ENCODE measurements at regions not wholly inside any gene's neighbourhood (a gene's known extent, or its start where the extent isn't known, plus 50 kb on each side); places are given as distances from the start of the nearest gene placed in this dataset.

DNA sequence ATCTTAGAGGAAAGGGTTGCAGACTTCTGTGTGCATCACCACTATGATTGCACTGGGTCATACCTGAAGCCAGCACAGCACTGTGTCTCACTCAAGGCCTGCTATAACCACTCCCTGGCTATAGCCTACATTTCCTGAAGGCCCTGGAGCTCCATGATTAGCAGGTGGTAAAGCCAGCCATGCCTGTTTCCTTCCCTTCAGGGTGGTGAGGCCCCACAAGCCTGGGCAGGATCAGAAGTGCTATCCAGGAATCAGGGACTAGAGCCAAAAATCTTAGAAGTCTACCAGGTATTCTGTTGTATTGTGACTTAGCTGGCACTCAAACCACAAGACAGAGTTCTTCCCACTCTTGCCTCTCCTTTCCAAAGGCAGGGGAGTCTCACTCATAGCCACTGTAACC is 734.6 kb downstream of the GLUD2 start (continued):
- TF ChIP-seq, protein P1, sequence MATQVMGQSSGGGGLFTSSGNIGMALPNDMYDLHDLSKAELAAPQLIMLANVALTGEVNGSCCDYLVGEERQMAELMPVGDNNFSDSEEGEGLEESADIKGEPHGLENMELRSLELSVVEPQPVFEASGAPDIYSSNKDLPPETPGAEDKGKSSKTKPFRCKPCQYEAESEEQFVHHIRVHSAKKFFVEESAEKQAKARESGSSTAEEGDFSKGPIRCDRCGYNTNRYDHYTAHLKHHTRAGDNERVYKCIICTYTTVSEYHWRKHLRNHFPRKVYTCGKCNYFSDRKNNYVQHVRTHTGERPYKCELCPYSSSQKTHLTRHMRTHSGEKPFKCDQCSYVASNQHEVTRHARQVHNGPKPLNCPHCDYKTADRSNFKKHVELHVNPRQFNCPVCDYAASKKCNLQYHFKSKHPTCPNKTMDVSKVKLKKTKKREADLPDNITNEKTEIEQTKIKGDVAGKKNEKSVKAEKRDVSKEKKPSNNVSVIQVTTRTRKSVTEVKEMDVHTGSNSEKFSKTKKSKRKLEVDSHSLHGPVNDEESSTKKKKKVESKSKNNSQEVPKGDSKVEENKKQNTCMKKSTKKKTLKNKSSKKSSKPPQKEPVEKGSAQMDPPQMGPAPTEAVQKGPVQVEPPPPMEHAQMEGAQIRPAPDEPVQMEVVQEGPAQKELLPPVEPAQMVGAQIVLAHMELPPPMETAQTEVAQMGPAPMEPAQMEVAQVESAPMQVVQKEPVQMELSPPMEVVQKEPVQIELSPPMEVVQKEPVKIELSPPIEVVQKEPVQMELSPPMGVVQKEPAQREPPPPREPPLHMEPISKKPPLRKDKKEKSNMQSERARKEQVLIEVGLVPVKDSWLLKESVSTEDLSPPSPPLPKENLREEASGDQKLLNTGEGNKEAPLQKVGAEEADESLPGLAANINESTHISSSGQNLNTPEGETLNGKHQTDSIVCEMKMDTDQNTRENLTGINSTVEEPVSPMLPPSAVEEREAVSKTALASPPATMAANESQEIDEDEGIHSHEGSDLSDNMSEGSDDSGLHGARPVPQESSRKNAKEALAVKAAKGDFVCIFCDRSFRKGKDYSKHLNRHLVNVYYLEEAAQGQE (IDR thresholded peaks at IDR 0.05; ENCODE audit: low read depth, low read length), result no peak
- TF ChIP-seq RELA (IDR thresholded peaks at IDR 0.05; ENCODE audit: borderline replicate concordance, partially characterized antibody) (no peak), JUND (IDR thresholded peaks at IDR 0.05; ENCODE audit: low read depth, low read length) (no peak), CBX5 (IDR thresholded peaks at IDR 0.05; ENCODE audit: low read depth) (no peak), NR2F1 (conservative IDR thresholded peaks at IDR 0.05) (no peak)
- TF ChIP-seq, protein P2, sequence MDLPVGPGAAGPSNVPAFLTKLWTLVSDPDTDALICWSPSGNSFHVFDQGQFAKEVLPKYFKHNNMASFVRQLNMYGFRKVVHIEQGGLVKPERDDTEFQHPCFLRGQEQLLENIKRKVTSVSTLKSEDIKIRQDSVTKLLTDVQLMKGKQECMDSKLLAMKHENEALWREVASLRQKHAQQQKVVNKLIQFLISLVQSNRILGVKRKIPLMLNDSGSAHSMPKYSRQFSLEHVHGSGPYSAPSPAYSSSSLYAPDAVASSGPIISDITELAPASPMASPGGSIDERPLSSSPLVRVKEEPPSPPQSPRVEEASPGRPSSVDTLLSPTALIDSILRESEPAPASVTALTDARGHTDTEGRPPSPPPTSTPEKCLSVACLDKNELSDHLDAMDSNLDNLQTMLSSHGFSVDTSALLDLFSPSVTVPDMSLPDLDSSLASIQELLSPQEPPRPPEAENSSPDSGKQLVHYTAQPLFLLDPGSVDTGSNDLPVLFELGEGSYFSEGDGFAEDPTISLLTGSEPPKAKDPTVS (IDR thresholded peaks at IDR 0.05; ENCODE audit: low read depth, low read length), result no peak

DNA sequence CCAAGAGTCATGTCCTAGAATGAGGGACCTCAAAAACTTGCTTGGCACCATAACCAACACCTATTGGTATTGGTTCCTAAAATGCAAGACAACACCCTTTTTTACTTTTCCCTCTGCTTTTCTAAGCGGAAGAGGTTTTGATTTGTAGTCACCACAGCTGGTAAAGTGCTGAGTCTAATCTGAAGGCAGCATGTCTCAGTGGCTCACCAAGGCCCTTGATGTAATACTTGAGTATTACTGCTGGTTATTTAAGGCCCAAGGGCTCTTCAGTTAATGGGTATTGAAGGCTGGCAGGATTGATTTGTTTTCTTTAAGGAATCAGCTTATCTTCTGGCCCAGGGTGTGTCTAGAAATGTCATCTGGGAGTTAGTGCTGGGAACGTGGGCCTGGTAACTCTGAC is 735.1 kb downstream of the GLUD2 start:
- Histone ChIP-seq H3K9ac (ENCODE audit: control insufficient read depth, insufficient read depth, low read length) (no peak overlapping the region), H3K4me1 (ENCODE audit: control insufficient read depth, insufficient read depth, low read length) (no peaks in the 10 kb centered on the region), H3K4me3 (no peak overlapping the region), H3K9me3 (replicated peaks; ENCODE audit: control insufficient read depth, insufficient read depth, low read length) (no peaks in the 10 kb centered on the region), H2AFZ (ENCODE audit: control insufficient read depth, low read depth, low read length) (no peak overlapping the region), H3K27me3 (replicated peaks in 1 of 2; ENCODE audit: control insufficient read depth in 2 of 2, insufficient read depth in 2 of 2, low read length in 1 of 2) (no peaks in the 10 kb centered on the region), H3K4me2 (ENCODE audit: control insufficient read depth, insufficient read depth) (no peak overlapping the region), H4K20me1 (ENCODE audit: control insufficient read depth, insufficient read depth) (no peaks in the 10 kb centered on the region), H3K36me3 (ENCODE audit: control insufficient read depth in 2 of 2, insufficient read depth in 2 of 2, low read length in 1 of 2) (no peaks in the 10 kb centered on the region), H3K79me2 (ENCODE audit: control insufficient read depth, insufficient read depth, low read length) (no peaks in the 10 kb centered on the region), H3K27ac (ENCODE audit: control insufficient read depth, insufficient read depth) (no peak overlapping the region)
- ATAC-seq (no peak), FAIRE-seq (no peak), DNase-seq (ENCODE audit: low read depth, low spot score) (no peak)
- intact Hi-C loops (cut with micrococcal nuclease; ENCODE audit: unreplicated experiment), result no loop called here
- 17% methylated on average over 2 of the region's 2 CpGs for whole genome bisulfite sequencing (ENCODE audit: insufficient coverage, insufficient replicate concordance, low lambda C conversion rate, missing lambda C conversion rate)
- TF ChIP-seq RB1 (IDR thresholded peaks at IDR 0.05; ENCODE audit: borderline replicate concordance) (no peak), MEF2B (IDR thresholded peaks at IDR 0.05; ENCODE audit: partially characterized antibody, poor library complexity, severe bottlenecking) (no peak), SP1 (IDR thresholded peaks at IDR 0.05; ENCODE audit: low read depth, low read length) (no peak), MYC (IDR thresholded peaks at IDR 0.05; ENCODE audit: insufficient read depth, insufficient read length, insufficient replicate concordance, low read length, severe bottlenecking) (no peak), NR2F1 (conservative IDR thresholded peaks at IDR 0.05) (no peak), RBBP5 (conservative IDR thresholded peaks at IDR 0.05) (no peak), BRCA1 (IDR thresholded peaks at IDR 0.05; ENCODE audit: low read depth, low read length) (no peak), YBX1 (IDR thresholded peaks at IDR 0.05) (no peak)
- no TSS peak for BruUV-seq (replicated peaks)
- CTCF ChIA-PET, result no interaction called here
- SMC1A ChIA-PET (ENCODE audit: uncharacterized antibody, unreplicated experiment), result interaction anchor here (1.3 kb wide), 1 partner anchor 20 kb away, joined by 4 read pairs; no protein-coding TSS in a partner anchor
- in situ Hi-C loops (cut with MboI), result no loop called here
- POLR2A ChIA-PET, result no interaction called here
- RAD21 ChIA-PET (ENCODE audit: unreplicated experiment), result no interaction called here

Data from GM12878 (cell line).